ENCODE measurements at regions not wholly inside any gene's neighbourhood (a gene's known extent, or its start where the extent isn't known, plus 50 kb on each side); places are given as distances from the start of the nearest gene placed in this dataset.
A peak's percentile ranks its signal among the peaks of the same experiment; 100 is the strongest.

- no peak for DNase-seq (ENCODE audit: low read depth)
- no peak for TF ChIP-seq CTCF (IDR thresholded peaks at IDR 0.05; ENCODE audit: insufficient read depth, low read depth, low read length, missing control alignments)
- H3K4me3 ChIP-seq (ENCODE audit: low read length): no peak overlapping the region
These were observed 335.3 kb upstream of the DUSP10 start for GRCh38 chr1:222077206-222077605.

GRCh38 chr1:222074317-222074716, 332.4 kb upstream of the DUSP10 start:
- no peak for DNase-seq (ENCODE audit: low read depth)
- TF ChIP-seq CTCF (IDR thresholded peaks at IDR 0.05; ENCODE audit: insufficient read depth, low read depth, low read length, missing control alignments): no peak
- H3K4me3 ChIP-seq (ENCODE audit: low read length): no peak overlapping the region

- no peak for TF ChIP-seq CTCF (IDR thresholded peaks at IDR 0.05; ENCODE audit: insufficient read depth, low read depth, low read length, missing control alignments)
- peak; percentile 39 for DNase-seq (ENCODE audit: low read depth)
- no peak overlapping the region for H3K4me3 ChIP-seq (ENCODE audit: low read length)
These were observed 331.6 kb upstream of the DUSP10 start for GRCh38 chr1:222073307-222073995.

GRCh38 chr1:222071387-222071786, 329.5 kb upstream of the DUSP10 start:
- H3K4me3 ChIP-seq (ENCODE audit: low read length): no peak overlapping the region
- no peak for DNase-seq (ENCODE audit: low read depth)
- TF ChIP-seq CTCF (IDR thresholded peaks at IDR 0.05; ENCODE audit: insufficient read depth, low read depth, low read length, missing control alignments): no peak

- peak; percentile 35 for DNase-seq (ENCODE audit: low read depth)
These were observed 327.0 kb upstream of the DUSP10 start for GRCh38 chr1:222068937-222069336.

GRCh38 chr1:222068101-222068500, 326.2 kb upstream of the DUSP10 start:
- TF ChIP-seq CTCF (IDR thresholded peaks at IDR 0.05; ENCODE audit: insufficient read depth, low read depth, low read length, missing control alignments): no peak
- no peak overlapping the region for H3K4me3 ChIP-seq (ENCODE audit: low read length)
- DNase-seq (ENCODE audit: low read depth): no peak

More at GRCh38 chr1:222068937-222069336, 327.0 kb upstream of the DUSP10 start:
- TF ChIP-seq CTCF (IDR thresholded peaks at IDR 0.05; ENCODE audit: insufficient read depth, low read depth, low read length, missing control alignments): no peak
- H3K4me3 ChIP-seq (ENCODE audit: low read length): no peak overlapping the region

- H3K4me3 ChIP-seq (ENCODE audit: low read length): no peak overlapping the region
- no peak for TF ChIP-seq CTCF (IDR thresholded peaks at IDR 0.05; ENCODE audit: insufficient read depth, low read depth, low read length, missing control alignments)
- DNase-seq (ENCODE audit: low read depth): no peak
These were observed 324.6 kb upstream of the DUSP10 start for GRCh38 chr1:222066539-222066938.

All from epithelial cell of esophagus (primary cell).